ENCODE measurements at regions not wholly inside any gene's neighbourhood (a gene's known extent, or its start where the extent isn't known, plus 50 kb on each side); places are given as distances from the start of the nearest gene placed in this dataset.
"Not testable (repeated sequence)": the region's sequence is repeated elsewhere in the genome, so short reads cannot be mapped to it uniquely, and the experiment has no call there.

GRCh38 chr4:115292320-115293092 is 179.1 kb upstream of the NDST4 start:
- DNase-seq: no peak

GRCh38 chr4:115287426-115287825 is 174.0 kb upstream of the NDST4 start:
- DNase-seq: no peak

GRCh38 chr4:115279330-115279729 is 165.9 kb upstream of the NDST4 start:
- DNase-seq: no peak

- DNase-seq: no peak
These were observed 165.4 kb upstream of the NDST4 start for GRCh38 chr4:115278830-115279229.

GRCh38 chr4:115275615-115276014 is 162.2 kb upstream of the NDST4 start:
- no peak for DNase-seq

- no peak for DNase-seq
These were observed 161.1 kb upstream of the NDST4 start for GRCh38 chr4:115274545-115274944.

- DNase-seq: no peak
These were observed 159.2 kb upstream of the NDST4 start for GRCh38 chr4:115272594-115272993.

- no peak for DNase-seq
These were observed 158.8 kb upstream of the NDST4 start for GRCh38 chr4:115272185-115272584.

- DNase-seq: no peak
These were observed 146.8 kb upstream of the NDST4 start for GRCh38 chr4:115260195-115260594.

GRCh38 chr4:115259642-115260041 is 146.2 kb upstream of the NDST4 start:
- DNase-seq: no peak

- DNase-seq: no peak
These were observed 136.4 kb upstream of the NDST4 start for GRCh38 chr4:115249808-115250207.

GRCh38 chr4:115234405-115235093 is 121.1 kb upstream of the NDST4 start:
- DNase-seq: no peak

- no peak for DNase-seq
These were observed 120.2 kb upstream of the NDST4 start for GRCh38 chr4:115233600-115233999.

- DNase-seq: no peak
These were observed 116.5 kb upstream of the NDST4 start for GRCh38 chr4:115229873-115230272.

- DNase-seq: no peak
These were observed 115.4 kb upstream of the NDST4 start for GRCh38 chr4:115228851-115229250.

GRCh38 chr4:115222061-115222460 is 108.6 kb upstream of the NDST4 start:
- DNase-seq: no peak

GRCh38 chr4:115219862-115220261 is 106.4 kb upstream of the NDST4 start:
- no peak for DNase-seq

- DNase-seq: no peak
These were observed 106.0 kb upstream of the NDST4 start for GRCh38 chr4:115219315-115219860.

- DNase-seq: no peak
These were observed 102.5 kb upstream of the NDST4 start for GRCh38 chr4:115215935-115216334.

- no peak for DNase-seq
These were observed 100.3 kb upstream of the NDST4 start for GRCh38 chr4:115213716-115214115.

- DNase-seq: no peak
These were observed 87.6 kb upstream of the NDST4 start for GRCh38 chr4:115201042-115201330.

- DNase-seq: not testable (repeated sequence)
These were observed 87.0 kb upstream of the NDST4 start for GRCh38 chr4:115200201-115201041.

- DNase-seq: not testable (repeated sequence)
These were observed 81.2 kb upstream of the NDST4 start for GRCh38 chr4:115194612-115195011.
